Natural killer cell (primary cell): ENCODE measurements at regions not wholly inside any gene's neighbourhood (a gene's known extent, or its start where the extent isn't known, plus 50 kb on each side); places are given as distances from the start of the nearest gene placed in this dataset.

Source experiments
- ATAC-seq, 3 donors: fragments of 150-1000 bp in 2 of 3; fragments of 200-7000 bp in 1 of 3; cut with Tn5 transposase; 1 replicate in 1 of 3; 2 replicates in 2 of 3; pipeline ENCODE4 v1.10.0; 2021; ENCODE audit warnings: mild to moderate bottlenecking in 2 of 3, moderate library complexity in 2 of 3
- DNase-seq, 2 donors: peaks; one replicate each; pipeline versions ENCODE4 v3.0.0 to v3.0.0-alpha.2; 2013 to 2021; ENCODE audit warnings: mixed read lengths in 1 of 2
- H3K27ac ChIP-seq: one replicate; pipeline ENCODE4 v1.5.1; 2013; ENCODE audit warnings: mild to moderate bottlenecking, low read length
- H3K27me3 ChIP-seq: one replicate; pipeline ENCODE4 v1.6.1; 2013; ENCODE audit warnings: low read length; ENCODE audit not compliant: control insufficient read depth, insufficient read depth
- H3K36me3 ChIP-seq: one replicate; pipeline ENCODE4 v1.6.1; 2013; ENCODE audit warnings: low read length; ENCODE audit not compliant: control insufficient read depth, insufficient read depth
- H3K4me1 ChIP-seq: one replicate; pipeline ENCODE4 v1.6.1; 2013; ENCODE audit warnings: low read length; ENCODE audit not compliant: control insufficient read depth, insufficient read depth
- H3K4me3 ChIP-seq: one replicate; pipeline ENCODE4 v1.5.1; 2013; ENCODE audit warnings: low read length
- H3K9me3 ChIP-seq: one replicate; pipeline ENCODE4 v1.6.1; 2013; ENCODE audit warnings: low read length; ENCODE audit not compliant: control insufficient read depth, insufficient read depth
- H3K27ac Mint-ChIP-seq, 2 donors: one replicate each; pipeline ENCODE4 v1.8.0; 2022; ENCODE audit warnings: mild to moderate bottlenecking in 2 of 2, mixed read lengths in 2 of 2, moderate library complexity in 1 of 2
- H3K27me3 Mint-ChIP-seq, 2 donors: one replicate each; pipeline ENCODE4 v1.8.0; 2022; ENCODE audit warnings: low read depth in 2 of 2, mixed read lengths in 2 of 2
- H3K36me3 Mint-ChIP-seq: one replicate; pipeline ENCODE4 v1.8.0; 2022; ENCODE audit warnings: mixed read lengths
- H3K4me1 Mint-ChIP-seq, 2 donors: one replicate each; pipeline ENCODE4 v1.8.0; 2022; ENCODE audit warnings: mixed read lengths in 2 of 2
- H3K4me3 Mint-ChIP-seq: one replicate; pipeline ENCODE4 v1.8.0; 2022; ENCODE audit warnings: mild to moderate bottlenecking, moderate library complexity, mixed read lengths
- H3K9me3 Mint-ChIP-seq, 2 donors: one replicate each; pipeline ENCODE4 v1.8.0; 2022; ENCODE audit warnings: mixed read lengths in 2 of 2
- WGBS: methylation state at CpG from one replicate; pipeline ENCODE4 v1.1.7; 2013; ENCODE audit warnings: missing lambda C conversion rate; ENCODE audit not compliant: insufficient coverage; 5-methylcytosine and 5-hydroxymethylcytosine counted together
- intact Hi-C: fragments of 100-400 bp; cut with micrococcal nuclease; formaldehyde crosslinking; loops from one replicate; pipeline ENCODE4 v1.14.2; 2022
- TF ChIP-seq, protein P1 (sequence below): fragments of 200-600 bp; IDR thresholded peaks from one replicate; pipeline ENCODE4 v1.8.0; 2022; ENCODE audit warnings: antibody characterized with exemption

GRCh38 chr7:108697254-108697653 is 127.6 kb downstream of the DNAJB9 start:
- Histone ChIP-seq H3K4me1 (no peaks in the 10 kb centered on the region), H3K27ac (no peak overlapping the region), H3K9me3 (no peaks in the 10 kb centered on the region), H3K27me3 (no peaks in the 10 kb centered on the region), H3K4me3 (no peak overlapping the region), H3K36me3 (no peaks in the 10 kb centered on the region)
- no peak overlapping the region for H3K27ac Mint-ChIP-seq
- WGBS: no CpG with 5 or more reads among the region's 4 CpGs
- TF ChIP-seq, protein P1, sequence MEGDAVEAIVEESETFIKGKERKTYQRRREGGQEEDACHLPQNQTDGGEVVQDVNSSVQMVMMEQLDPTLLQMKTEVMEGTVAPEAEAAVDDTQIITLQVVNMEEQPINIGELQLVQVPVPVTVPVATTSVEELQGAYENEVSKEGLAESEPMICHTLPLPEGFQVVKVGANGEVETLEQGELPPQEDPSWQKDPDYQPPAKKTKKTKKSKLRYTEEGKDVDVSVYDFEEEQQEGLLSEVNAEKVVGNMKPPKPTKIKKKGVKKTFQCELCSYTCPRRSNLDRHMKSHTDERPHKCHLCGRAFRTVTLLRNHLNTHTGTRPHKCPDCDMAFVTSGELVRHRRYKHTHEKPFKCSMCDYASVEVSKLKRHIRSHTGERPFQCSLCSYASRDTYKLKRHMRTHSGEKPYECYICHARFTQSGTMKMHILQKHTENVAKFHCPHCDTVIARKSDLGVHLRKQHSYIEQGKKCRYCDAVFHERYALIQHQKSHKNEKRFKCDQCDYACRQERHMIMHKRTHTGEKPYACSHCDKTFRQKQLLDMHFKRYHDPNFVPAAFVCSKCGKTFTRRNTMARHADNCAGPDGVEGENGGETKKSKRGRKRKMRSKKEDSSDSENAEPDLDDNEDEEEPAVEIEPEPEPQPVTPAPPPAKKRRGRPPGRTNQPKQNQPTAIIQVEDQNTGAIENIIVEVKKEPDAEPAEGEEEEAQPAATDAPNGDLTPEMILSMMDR: no peak
- DNase-seq (no peak), ATAC-seq (no peak)
- no peak overlapping the region for H3K4me3 Mint-ChIP-seq
- intact Hi-C loops: no loop called here
- H3K9me3 Mint-ChIP-seq: peaks cover 12 to 15% of the 10 kb centered on the region in 2 donors
- no peaks in the 10 kb centered on the region for H3K4me1 Mint-ChIP-seq
- no peaks in the 10 kb centered on the region for H3K27me3 Mint-ChIP-seq
- H3K36me3 Mint-ChIP-seq: no peaks in the 10 kb centered on the region

GRCh38 chr7:108711611-108712010 is 141.9 kb downstream of the DNAJB9 start:
- Histone ChIP-seq H3K27ac (no peak overlapping the region), H3K4me3 (no peak overlapping the region), H3K4me1 (no peaks in the 10 kb centered on the region), H3K9me3 (no peaks in the 10 kb centered on the region), H3K27me3 (no peaks in the 10 kb centered on the region), H3K36me3 (no peaks in the 10 kb centered on the region)
- Mint-ChIP-seq H3K4me3 (no peak overlapping the region), H3K4me1 (no peaks in the 10 kb centered on the region), H3K27ac (no peak overlapping the region), H3K27me3 (no peaks in the 10 kb centered on the region), H3K36me3 (no peaks in the 10 kb centered on the region), H3K9me3 (peaks cover 8 to 13% of the 10 kb centered on the region in 2 donors)
- intact Hi-C loops: no loop called here
- DNase-seq (no peak), ATAC-seq (no peak)
- TF ChIP-seq, protein P1: no peak

DNA sequence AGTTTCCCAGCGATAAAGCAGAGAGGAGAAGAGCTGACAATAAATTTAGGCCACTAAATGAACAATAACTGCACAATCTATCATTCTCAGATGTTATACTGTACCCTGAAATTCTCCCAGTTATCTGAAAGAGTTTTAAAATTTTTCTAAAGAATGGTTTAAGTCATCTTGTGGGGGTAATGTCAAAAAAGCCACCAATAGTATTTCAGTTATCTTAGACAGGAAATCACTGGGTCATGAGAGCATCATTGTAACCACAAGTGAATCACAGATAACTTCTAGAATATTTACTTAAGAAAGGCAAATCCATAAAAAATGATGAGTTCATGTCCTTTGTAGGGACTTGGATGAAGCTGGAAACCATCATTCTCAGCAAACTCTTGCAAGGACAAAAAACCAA is 147.1 kb downstream of the DNAJB9 start:
- H3K27ac Mint-ChIP-seq: no peak overlapping the region
- TF ChIP-seq, protein P1: no peak
- Histone ChIP-seq H3K27me3 (no peaks in the 10 kb centered on the region), H3K9me3 (no peaks in the 10 kb centered on the region), H3K4me1 (no peaks in the 10 kb centered on the region), H3K4me3 (no peak overlapping the region), H3K36me3 (no peaks in the 10 kb centered on the region), H3K27ac (no peak overlapping the region)
- H3K4me1 Mint-ChIP-seq: no peaks in the 10 kb centered on the region
- H3K4me3 Mint-ChIP-seq: no peak overlapping the region
- intact Hi-C loops: no loop called here
- WGBS: 82% methylated on average over 1 of the region's 1 CpG
- H3K9me3 Mint-ChIP-seq: peaks cover 17 to 18% of the 10 kb centered on the region in 2 donors
- H3K36me3 Mint-ChIP-seq: no peaks in the 10 kb centered on the region
- DNase-seq (no peak), ATAC-seq (no peak)
- no peaks in the 10 kb centered on the region for H3K27me3 Mint-ChIP-seq

DNA sequence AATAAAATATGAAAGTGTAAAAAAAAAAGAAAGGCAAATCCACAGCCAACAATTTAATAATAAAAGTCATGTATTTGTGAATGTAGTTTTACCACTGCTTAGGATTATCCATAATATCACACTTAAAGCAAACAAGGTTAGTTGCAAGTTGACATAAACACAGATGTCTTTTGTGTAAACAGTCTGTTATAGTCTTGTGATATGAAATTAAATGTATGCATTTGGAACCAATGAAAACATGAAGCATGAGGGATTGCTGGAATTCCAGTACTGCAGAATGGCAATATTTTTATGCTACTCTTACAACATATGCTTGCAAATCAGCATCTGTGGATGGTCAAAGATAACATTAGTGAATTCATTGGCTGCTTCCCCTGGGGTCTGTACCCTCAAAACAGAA is 148.1 kb downstream of the DNAJB9 start:
- Mint-ChIP-seq H3K27ac (no peak overlapping the region), H3K9me3 (peaks cover 18 to 20% of the 10 kb centered on the region in 2 donors), H3K4me1 (no peaks in the 10 kb centered on the region), H3K4me3 (no peak overlapping the region), H3K36me3 (no peaks in the 10 kb centered on the region), H3K27me3 (no peaks in the 10 kb centered on the region)
- H3K4me1 ChIP-seq: no peaks in the 10 kb centered on the region
- ATAC-seq: no peak
- intact Hi-C loops: no loop called here
- H3K4me3 ChIP-seq: no peak overlapping the region
- H3K27me3 ChIP-seq: no peaks in the 10 kb centered on the region
- H3K9me3 ChIP-seq: no peaks in the 10 kb centered on the region
- no peak for DNase-seq
- TF ChIP-seq, protein P1: no peak
- no peaks in the 10 kb centered on the region for H3K36me3 ChIP-seq
- H3K27ac ChIP-seq: no peak overlapping the region
